SU-DHL-6 (cell line): ENCODE measurements at regions not wholly inside any gene's neighbourhood (a gene's known extent, or its start where the extent isn't known, plus 50 kb on each side); places are given as distances from the start of the nearest gene placed in this dataset.

Experiments
- CTCF ChIP-seq: fragments of 200-600 bp; sonication (generic); IDR thresholded peaks from one replicate; pipeline ENCODE4 v1.5.1; 2017; ENCODE audit warnings: antibody characterized with exemption, mild to moderate bottlenecking, low read length, moderate library complexity; ENCODE audit not compliant: insufficient read depth, poor library complexity, severe bottlenecking
- EZH2phosphoT487 ChIP-seq: fragments of 200-600 bp; sonication (generic), shearing (Covaris generic); conservative IDR thresholded peaks from 2 replicates; pipeline ENCODE4 v1.6.1; 2018; ENCODE audit warnings: mild to moderate bottlenecking, antibody characterized with exemption, low read length, moderate library complexity, mixed read lengths

DNA sequence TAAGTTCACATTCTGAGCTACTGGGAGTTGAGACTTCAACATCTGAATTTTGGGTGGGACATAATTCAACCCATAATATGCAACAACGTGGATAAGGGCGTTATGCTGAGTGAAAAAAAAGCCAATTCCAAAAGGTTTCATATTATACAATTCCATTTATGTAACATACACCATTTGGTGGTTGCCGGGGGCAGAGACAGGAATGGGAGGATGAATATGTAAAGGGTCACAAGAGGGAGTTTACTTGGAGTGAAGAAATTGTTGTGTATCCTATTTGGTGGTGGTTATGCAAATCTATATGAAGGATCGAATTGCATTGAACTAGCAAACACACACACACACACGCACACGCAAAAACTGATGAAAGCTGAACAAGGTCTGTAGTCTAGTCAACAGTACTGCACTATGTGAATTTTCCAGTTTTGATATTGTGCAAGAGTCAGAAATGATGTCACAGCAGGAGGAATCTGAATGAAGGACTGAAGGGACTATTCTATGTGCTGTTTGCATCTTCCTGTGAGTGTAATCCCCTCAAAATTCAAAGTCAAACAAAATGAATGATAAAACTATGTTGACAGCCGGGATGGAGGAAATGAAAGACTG is 249.2 kb upstream of the HABP2 start:
- TF ChIP-seq CTCF (no peak), EZH2phosphoT487 (no peak)
